SK-N-SH (cell line): ENCODE measurements at regions not wholly inside any gene's neighbourhood (a gene's known extent, or its start where the extent isn't known, plus 50 kb on each side); places are given as distances from the start of the nearest gene placed in this dataset.

Experiments
- CHD2 ChIP-seq: fragments of 150-350 bp; IDR thresholded peaks from 2 replicates; pipeline ENCODE4 v1.6.1; 2018; ENCODE audit warnings: low read length; ENCODE audit not compliant: partially characterized antibody
- ELF1 ChIP-seq: IDR thresholded peaks from 2 replicates; pipeline ENCODE4 v1.4.0; 2012
- EZH2phosphoT487 ChIP-seq: fragments of 200-600 bp; sonication (generic); IDR thresholded peaks from 2 replicates; pipeline ENCODE4 v1.6.1; 2017; ENCODE audit warnings: low read depth, mixed run types, mild to moderate bottlenecking, antibody characterized with exemption, moderate library complexity, borderline replicate concordance
- FOSL2 ChIP-seq: IDR thresholded peaks from 2 replicates; pipeline ENCODE4 v1.4.0; 2012; ENCODE audit warnings: low read depth, mild to moderate bottlenecking, moderate library complexity, borderline replicate concordance
- NRF1 ChIP-seq: IDR thresholded peaks from 2 replicates; pipeline ENCODE4 v1.6.1; 2012; ENCODE audit warnings: low read depth, mild to moderate bottlenecking, low read length
- RAD21 ChIP-seq: IDR thresholded peaks from 2 replicates; pipeline ENCODE4 v1.6.1; 2012; ENCODE audit warnings: mild to moderate bottlenecking, low read length
- RCOR1 ChIP-seq: fragments of 150-350 bp; IDR thresholded peaks from 2 replicates; pipeline ENCODE4 v1.6.1; 2017; ENCODE audit warnings: antibody characterized with exemption, low read length
- RFX5 ChIP-seq: IDR thresholded peaks from 2 replicates; pipeline ENCODE4 v1.6.1; 2012; ENCODE audit warnings: mild to moderate bottlenecking, improper control_type of control experiment, low read length
- TCF12 ChIP-seq: IDR thresholded peaks from 2 replicates; pipeline ENCODE4 v1.4.0; 2012
- TF ChIP-seq, protein P1 (sequence below): fragments of 200-600 bp; sonication (generic); IDR thresholded peaks from 2 replicates; pipeline ENCODE4 v1.6.1; 2017; ENCODE audit warnings: antibody characterized with exemption, mild to moderate bottlenecking, moderate library complexity
- TF ChIP-seq, protein P2 (sequence below): IDR thresholded peaks from 2 replicates; pipeline ENCODE4 v1.4.0; 2012; ENCODE audit warnings: low read depth, borderline replicate concordance
- TF ChIP-seq, protein P3 (sequence below): IDR thresholded peaks from 2 replicates; pipeline ENCODE4 v1.4.0; 2012; ENCODE audit warnings: low read depth, borderline replicate concordance
- TF ChIP-seq, protein P4 (sequence below): IDR thresholded peaks from 2 replicates; pipeline ENCODE4 v1.4.0; 2012; ENCODE audit warnings: low read depth

DNA sequence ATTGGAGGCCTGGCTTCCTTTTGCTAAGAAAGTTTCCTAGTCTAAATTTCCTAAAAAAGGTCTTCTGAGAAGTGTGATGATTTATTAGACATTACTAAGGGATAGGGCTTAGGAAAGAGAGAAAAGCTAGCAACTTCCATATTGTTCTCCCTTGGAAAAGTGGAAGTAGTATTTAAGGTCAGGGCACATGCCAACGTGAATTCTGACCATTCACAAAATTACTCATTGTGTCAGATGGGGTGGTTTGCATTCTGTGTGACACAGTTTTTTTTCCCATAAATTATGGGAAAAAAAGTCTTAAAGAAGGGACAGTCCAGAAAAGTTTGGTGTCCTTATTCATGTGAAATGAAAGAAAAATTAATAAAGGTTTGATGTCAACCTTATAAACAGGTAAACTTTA lies 110.0 kb upstream of the ARRDC3 start:
- TF ChIP-seq, protein P1, sequence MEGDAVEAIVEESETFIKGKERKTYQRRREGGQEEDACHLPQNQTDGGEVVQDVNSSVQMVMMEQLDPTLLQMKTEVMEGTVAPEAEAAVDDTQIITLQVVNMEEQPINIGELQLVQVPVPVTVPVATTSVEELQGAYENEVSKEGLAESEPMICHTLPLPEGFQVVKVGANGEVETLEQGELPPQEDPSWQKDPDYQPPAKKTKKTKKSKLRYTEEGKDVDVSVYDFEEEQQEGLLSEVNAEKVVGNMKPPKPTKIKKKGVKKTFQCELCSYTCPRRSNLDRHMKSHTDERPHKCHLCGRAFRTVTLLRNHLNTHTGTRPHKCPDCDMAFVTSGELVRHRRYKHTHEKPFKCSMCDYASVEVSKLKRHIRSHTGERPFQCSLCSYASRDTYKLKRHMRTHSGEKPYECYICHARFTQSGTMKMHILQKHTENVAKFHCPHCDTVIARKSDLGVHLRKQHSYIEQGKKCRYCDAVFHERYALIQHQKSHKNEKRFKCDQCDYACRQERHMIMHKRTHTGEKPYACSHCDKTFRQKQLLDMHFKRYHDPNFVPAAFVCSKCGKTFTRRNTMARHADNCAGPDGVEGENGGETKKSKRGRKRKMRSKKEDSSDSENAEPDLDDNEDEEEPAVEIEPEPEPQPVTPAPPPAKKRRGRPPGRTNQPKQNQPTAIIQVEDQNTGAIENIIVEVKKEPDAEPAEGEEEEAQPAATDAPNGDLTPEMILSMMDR, result no peak
- TF ChIP-seq FOSL2 (no peak), EZH2phosphoT487 (no peak), NRF1 (no peak), CHD2 (no peak), TCF12 (no peak), RFX5 (no peak), RCOR1 (no peak), ELF1 (no peak), RAD21 (no peak)
- TF ChIP-seq, protein P2, sequence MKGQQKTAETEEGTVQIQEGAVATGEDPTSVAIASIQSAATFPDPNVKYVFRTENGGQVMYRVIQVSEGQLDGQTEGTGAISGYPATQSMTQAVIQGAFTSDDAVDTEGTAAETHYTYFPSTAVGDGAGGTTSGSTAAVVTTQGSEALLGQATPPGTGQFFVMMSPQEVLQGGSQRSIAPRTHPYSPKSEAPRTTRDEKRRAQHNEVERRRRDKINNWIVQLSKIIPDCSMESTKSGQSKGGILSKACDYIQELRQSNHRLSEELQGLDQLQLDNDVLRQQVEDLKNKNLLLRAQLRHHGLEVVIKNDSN, result no peak
- TF ChIP-seq, protein P3, sequence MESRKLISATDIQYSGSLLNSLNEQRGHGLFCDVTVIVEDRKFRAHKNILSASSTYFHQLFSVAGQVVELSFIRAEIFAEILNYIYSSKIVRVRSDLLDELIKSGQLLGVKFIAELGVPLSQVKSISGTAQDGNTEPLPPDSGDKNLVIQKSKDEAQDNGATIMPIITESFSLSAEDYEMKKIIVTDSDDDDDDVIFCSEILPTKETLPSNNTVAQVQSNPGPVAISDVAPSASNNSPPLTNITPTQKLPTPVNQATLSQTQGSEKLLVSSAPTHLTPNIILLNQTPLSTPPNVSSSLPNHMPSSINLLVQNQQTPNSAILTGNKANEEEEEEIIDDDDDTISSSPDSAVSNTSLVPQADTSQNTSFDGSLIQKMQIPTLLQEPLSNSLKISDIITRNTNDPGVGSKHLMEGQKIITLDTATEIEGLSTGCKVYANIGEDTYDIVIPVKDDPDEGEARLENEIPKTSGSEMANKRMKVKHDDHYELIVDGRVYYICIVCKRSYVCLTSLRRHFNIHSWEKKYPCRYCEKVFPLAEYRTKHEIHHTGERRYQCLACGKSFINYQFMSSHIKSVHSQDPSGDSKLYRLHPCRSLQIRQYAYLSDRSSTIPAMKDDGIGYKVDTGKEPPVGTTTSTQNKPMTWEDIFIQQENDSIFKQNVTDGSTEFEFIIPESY, result no peak
- TF ChIP-seq, protein P4, sequence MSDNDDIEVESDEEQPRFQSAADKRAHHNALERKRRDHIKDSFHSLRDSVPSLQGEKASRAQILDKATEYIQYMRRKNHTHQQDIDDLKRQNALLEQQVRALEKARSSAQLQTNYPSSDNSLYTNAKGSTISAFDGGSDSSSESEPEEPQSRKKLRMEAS, result no peak
